HepG2 (cell line): ENCODE measurements at regions not wholly inside any gene's neighbourhood (a gene's known extent, or its start where the extent isn't known, plus 50 kb on each side); places are given as distances from the start of the nearest gene placed in this dataset.

ENCODE experiments used
- ATAC-seq: fragments of 200-7000 bp; cut with Tn5 transposase; 3 replicates; pipeline ENCODE4 v1.9.1; 2020; ENCODE audit warnings: mild to moderate bottlenecking, moderate library complexity
- BruUV-seq: library from RNA; stranded (reverse); fragments of 400-500 nt; replicated peaks from 2 replicates; lab custom pipeline; 2021; lab: Mats Ljungman, UMichigan
- CTCF ChIA-PET: fragments of 300-600 bp; formaldehyde crosslinking; extraction: SDS; loops from one replicate; lab custom pipeline; 2021; ENCODE audit warnings: low total read pairs, inconsistent platforms, low intra/inter-chr PET ratio; lab: Yijun Ruan, JAX
- POLR2A ChIA-PET: fragments of 350-600 bp; sonication (Branson Sonifier 250); formaldehyde crosslinking; loops from one replicate; lab custom pipeline; 2020; ENCODE audit warnings: antibody characterized with exemption, inconsistent platforms; lab: Yijun Ruan, JAX
- DNase-seq: peaks from one replicate; pipeline ENCODE4 v3.0.0-alpha.2; 2015; ENCODE audit warnings: low spot score
- FAIRE-seq: peaks from 3 replicates; lab custom pipeline; 2011; peaks lifted over from hg19 to GRCh38; lab: Jason Lieb, UNC
- H2AFZ ChIP-seq: one replicate; pipeline ENCODE4 v1.6.1; 2011; ENCODE audit warnings: low read length, inconsistent platforms
- H3K27ac ChIP-seq: fragments of 300-600 bp; 3 replicates; pipeline ENCODE4 v1.8.0; 2011; ENCODE audit warnings: mixed run types, mild to moderate bottlenecking, mixed read lengths, low read length, inconsistent platforms; ENCODE audit not compliant: insufficient read depth; ENCODE audit errors: extremely low read length
- H3K27me3 ChIP-seq, 2 experiments: fragments of 200-600 bp in 1 of 2; 2 replicates in 1 of 2; 3 replicates in 1 of 2; pipeline versions ENCODE4 v1.6.0 to v1.8.0; 2011; ENCODE audit warnings: low read length in 2 of 2, mild to moderate bottlenecking in 2 of 2, moderate library complexity in 2 of 2, inconsistent platforms in 1 of 2; ENCODE audit not compliant: insufficient read depth in 2 of 2, control insufficient read depth in 1 of 2
- H3K36me3 ChIP-seq, 2 experiments: fragments of 200-600 bp in 1 of 2; replicated peaks in 1 of 2; 2 replicates in 1 of 2; 3 replicates in 1 of 2; pipeline versions ENCODE4 v1.5.1 to v1.8.0; 2011; ENCODE audit warnings: low read length in 2 of 2, inconsistent platforms in 1 of 2; ENCODE audit not compliant: insufficient read depth in 2 of 2, control insufficient read depth in 1 of 2
- H3K4me1 ChIP-seq: 2 replicates; pipeline ENCODE4 v1.5.1; 2012; ENCODE audit warnings: low read length, inconsistent platforms; ENCODE audit not compliant: insufficient read depth
- H3K4me2 ChIP-seq: 2 replicates; pipeline ENCODE4 v1.6.0; 2011; ENCODE audit warnings: low read depth, low read length, inconsistent platforms
- H3K4me3 ChIP-seq, 3 experiments: fragments of 200-600 bp in 1 of 3; sonication (generic), shearing (Covaris generic) in 1 of 3; replicated peaks in 1 of 3; 2 replicates each; pipeline ENCODE4 v1.5.1; 2011 to 2016; ENCODE audit warnings: low read length in 3 of 3, inconsistent platforms in 2 of 3, low read depth in 2 of 3, mild to moderate bottlenecking in 2 of 3, control low read depth in 1 of 3, mixed read lengths in 1 of 3; ENCODE audit not compliant: insufficient read depth in 1 of 3
- H3K79me2 ChIP-seq: one replicate; pipeline ENCODE4 v1.6.1; 2011; ENCODE audit warnings: low read length, inconsistent platforms; ENCODE audit not compliant: insufficient read depth
- H3K9ac ChIP-seq: 2 replicates; pipeline ENCODE4 v1.6.0; 2011; ENCODE audit warnings: mild to moderate bottlenecking, low read depth, low read length, inconsistent platforms; ENCODE audit not compliant: insufficient read depth
- H3K9me3 ChIP-seq: 2 replicates; pipeline ENCODE4 v1.5.1; 2012; ENCODE audit warnings: mild to moderate bottlenecking, low read length
- H4K20me1 ChIP-seq: 2 replicates; pipeline ENCODE4 v1.6.0; 2011; ENCODE audit warnings: inconsistent platforms, mild to moderate bottlenecking, low read length, moderate library complexity; ENCODE audit not compliant: insufficient read depth
- ATM ChIP-seq: fragments of 450-650 bp; IDR thresholded peaks from 2 replicates; pipeline ENCODE4 v1.7.1; 2017; ENCODE audit warnings: mild to moderate bottlenecking, borderline replicate concordance
- CBX5 ChIP-seq: sonication (generic); formaldehyde crosslinking; IDR thresholded peaks from 2 replicates; pipeline ENCODE4 v1.4.0; 2020; ENCODE audit warnings: missing genetic modification reagents, borderline replicate concordance
- MTA1 ChIP-seq: sonication (generic); formaldehyde crosslinking; IDR thresholded peaks from 2 replicates; pipeline ENCODE4 v1.4.0; 2020; ENCODE audit warnings: missing genetic modification reagents, mild to moderate bottlenecking, borderline replicate concordance
- NR1H2 ChIP-seq: sonication (generic); formaldehyde crosslinking; IDR thresholded peaks from 2 replicates; pipeline ENCODE4 v1.8.1; 2022; ENCODE audit warnings: low read depth, missing genetic modification reagents, borderline replicate concordance
- SALL2 ChIP-seq: sonication (generic); formaldehyde crosslinking; IDR thresholded peaks from 2 replicates; pipeline ENCODE4 v1.8.1; 2023; ENCODE audit warnings: mild to moderate bottlenecking, missing genetic modification reagents, inconsistent platforms
- TARDBP ChIP-seq: sonication (generic); formaldehyde crosslinking; IDR thresholded peaks from 2 replicates; pipeline ENCODE4 v1.8.0; 2022; ENCODE audit warnings: mild to moderate bottlenecking, missing genetic modification reagents
- ZNF180 ChIP-seq: sonication (generic); formaldehyde crosslinking; IDR thresholded peaks from 2 replicates; pipeline ENCODE4 v1.4.0; 2020; ENCODE audit warnings: low read depth, missing genetic modification reagents, borderline replicate concordance
- ZNF317 ChIP-seq: sonication (generic); formaldehyde crosslinking; IDR thresholded peaks from 2 replicates; pipeline ENCODE4 v1.5.0; 2020; ENCODE audit warnings: mild to moderate bottlenecking, missing genetic modification reagents
- ZNF550 ChIP-seq: sonication (generic); formaldehyde crosslinking; IDR thresholded peaks from 2 replicates; pipeline ENCODE4 v1.4.0; 2020; ENCODE audit warnings: mild to moderate bottlenecking, missing genetic modification reagents, borderline replicate concordance
- ZNF75D ChIP-seq: sonication (generic); formaldehyde crosslinking; IDR thresholded peaks from 2 replicates; pipeline ENCODE4 v1.8.1; 2023; ENCODE audit warnings: missing genetic modification reagents, mild to moderate bottlenecking, borderline replicate concordance
- ZNF781 ChIP-seq: sonication (generic); formaldehyde crosslinking; IDR thresholded peaks from 2 replicates; pipeline ENCODE4 v1.5.1; 2020; ENCODE audit warnings: borderline replicate concordance, mild to moderate bottlenecking, missing genetic modification reagents; ENCODE audit errors: not compliant biosample characterization
- in situ Hi-C: cut with HindIII; loops from 2 replicates; pipeline ENCODE4 v1.10.0; 2017; ENCODE audit warnings: low pct_unique_long_range_greater_than_20kb; ENCODE audit not compliant: extremely low pct_ligation_motif_present
- intact Hi-C: fragments of 100-400 bp; cut with micrococcal nuclease; formaldehyde crosslinking; loops from one replicate; pipeline ENCODE4 v1.10.0; 2022; ENCODE audit not compliant: unreplicated experiment
- TF ChIP-seq, protein P1 (sequence below): sonication (generic); formaldehyde crosslinking; IDR thresholded peaks from 2 replicates; pipeline ENCODE4 v1.4.0; 2020; ENCODE audit warnings: missing genetic modification reagents, borderline replicate concordance
- TF ChIP-seq, protein P2 (sequence below), 2 experiments: fragments of 450-650 bp in 1 of 2; sonication (generic) in 1 of 2; formaldehyde crosslinking; IDR thresholded peaks; 2 replicates each; pipeline versions ENCODE4 v1.5.0 to v1.8.0; 2020 to 2022; ENCODE audit warnings: mild to moderate bottlenecking in 1 of 2, missing genetic modification reagents in 1 of 2
- TF ChIP-seq, protein P3 (sequence below): sonication (generic); IDR thresholded peaks from 2 replicates; pipeline ENCODE4 v1.6.1; 2016; ENCODE audit warnings: low read depth, borderline replicate concordance
- TF ChIP-seq, protein P4 (sequence below): sonication (generic); formaldehyde crosslinking; IDR thresholded peaks from 2 replicates; pipeline ENCODE4 v1.8.0; 2023; ENCODE audit warnings: mild to moderate bottlenecking, missing genetic modification reagents
- TF ChIP-seq, protein P5 (sequence below): conservative IDR thresholded peaks from 2 replicates; pipeline ENCODE4 v1.6.1; 2018; ENCODE audit warnings: missing genetic modification reagents

DNA sequence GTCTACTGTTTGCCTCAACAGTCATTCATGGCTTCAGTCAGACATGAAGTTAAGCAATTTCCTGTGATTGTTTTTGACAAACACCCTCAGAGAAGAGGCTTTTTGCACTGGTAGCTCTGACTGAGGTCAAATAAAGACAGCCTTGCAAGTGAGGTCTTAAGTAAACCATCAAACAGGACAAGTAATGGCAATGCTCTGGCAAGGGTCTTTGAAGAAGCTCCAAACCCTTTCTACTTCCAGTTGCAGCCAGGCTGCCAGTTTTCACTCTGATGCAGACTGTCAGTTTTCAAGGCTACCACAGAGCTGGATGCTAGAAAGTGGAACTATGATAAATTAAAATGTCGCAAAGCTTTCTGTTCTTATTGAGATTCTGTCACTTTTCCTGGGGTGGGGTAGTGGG is 421.5 kb upstream of the PTGER4 start (continued):
- TF ChIP-seq, protein P1, sequence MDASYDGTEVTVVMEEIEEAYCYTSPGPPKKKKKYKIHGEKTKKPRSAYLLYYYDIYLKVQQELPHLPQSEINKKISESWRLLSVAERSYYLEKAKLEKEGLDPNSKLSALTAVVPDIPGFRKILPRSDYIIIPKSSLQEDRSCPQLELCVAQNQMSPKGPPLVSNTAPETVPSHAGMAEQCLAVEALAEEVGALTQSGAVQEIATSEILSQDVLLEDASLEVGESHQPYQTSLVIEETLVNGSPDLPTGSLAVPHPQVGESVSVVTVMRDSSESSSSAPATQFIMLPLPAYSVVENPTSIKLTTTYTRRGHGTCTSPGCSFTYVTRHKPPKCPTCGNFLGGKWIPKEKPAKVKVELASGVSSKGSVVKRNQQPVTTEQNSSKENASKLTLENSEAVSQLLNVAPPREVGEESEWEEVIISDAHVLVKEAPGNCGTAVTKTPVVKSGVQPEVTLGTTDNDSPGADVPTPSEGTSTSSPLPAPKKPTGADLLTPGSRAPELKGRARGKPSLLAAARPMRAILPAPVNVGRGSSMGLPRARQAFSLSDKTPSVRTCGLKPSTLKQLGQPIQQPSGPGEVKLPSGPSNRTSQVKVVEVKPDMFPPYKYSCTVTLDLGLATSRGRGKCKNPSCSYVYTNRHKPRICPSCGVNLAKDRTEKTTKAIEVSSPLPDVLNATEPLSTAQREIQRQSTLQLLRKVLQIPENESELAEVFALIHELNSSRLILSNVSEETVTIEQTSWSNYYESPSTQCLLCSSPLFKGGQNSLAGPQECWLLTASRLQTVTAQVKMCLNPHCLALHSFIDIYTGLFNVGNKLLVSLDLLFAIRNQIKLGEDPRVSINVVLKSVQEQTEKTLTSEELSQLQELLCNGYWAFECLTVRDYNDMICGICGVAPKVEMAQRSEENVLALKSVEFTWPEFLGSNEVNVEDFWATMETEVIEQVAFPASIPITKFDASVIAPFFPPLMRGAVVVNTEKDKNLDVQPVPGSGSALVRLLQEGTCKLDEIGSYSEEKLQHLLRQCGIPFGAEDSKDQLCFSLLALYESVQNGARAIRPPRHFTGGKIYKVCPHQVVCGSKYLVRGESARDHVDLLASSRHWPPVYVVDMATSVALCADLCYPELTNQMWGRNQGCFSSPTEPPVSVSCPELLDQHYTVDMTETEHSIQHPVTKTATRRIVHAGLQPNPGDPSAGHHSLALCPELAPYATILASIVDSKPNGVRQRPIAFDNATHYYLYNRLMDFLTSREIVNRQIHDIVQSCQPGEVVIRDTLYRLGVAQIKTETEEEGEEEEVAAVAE (CRISPR knock-in tag), result no peak
- TF ChIP-seq TARDBP (CRISPR knock-in tag) (no peak), ZNF180 (CRISPR knock-in tag) (no peak)
- TF ChIP-seq, protein P2, sequence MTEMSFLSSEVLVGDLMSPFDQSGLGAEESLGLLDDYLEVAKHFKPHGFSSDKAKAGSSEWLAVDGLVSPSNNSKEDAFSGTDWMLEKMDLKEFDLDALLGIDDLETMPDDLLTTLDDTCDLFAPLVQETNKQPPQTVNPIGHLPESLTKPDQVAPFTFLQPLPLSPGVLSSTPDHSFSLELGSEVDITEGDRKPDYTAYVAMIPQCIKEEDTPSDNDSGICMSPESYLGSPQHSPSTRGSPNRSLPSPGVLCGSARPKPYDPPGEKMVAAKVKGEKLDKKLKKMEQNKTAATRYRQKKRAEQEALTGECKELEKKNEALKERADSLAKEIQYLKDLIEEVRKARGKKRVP (CRISPR knock-in tag; IDR thresholded peaks at IDR 0.05), result no peak

DNA sequence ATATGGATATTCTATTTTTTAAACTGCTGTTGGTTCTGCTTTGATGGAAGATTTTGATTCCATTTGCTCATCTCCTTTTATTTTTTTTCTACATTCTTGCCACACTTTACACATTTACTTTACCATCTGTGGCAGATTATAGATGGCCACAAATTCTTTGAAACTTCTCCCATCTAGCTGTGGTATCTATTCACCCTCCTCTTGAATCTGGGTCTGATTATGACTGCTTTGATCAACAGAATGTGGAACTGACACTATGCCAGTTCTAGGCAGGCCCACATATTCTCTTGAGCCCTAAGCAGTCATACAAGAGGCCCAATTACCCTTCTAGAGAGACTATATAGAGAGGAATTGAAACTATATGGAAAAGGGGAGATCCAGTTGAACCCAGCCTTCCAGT is 439.0 kb upstream of the PTGER4 start:
- H3K79me2 ChIP-seq, result no peaks in the 10 kb centered on the region
- H3K9me3 ChIP-seq, result peaks cover 49% of the 10 kb centered on the region
- H3K27ac ChIP-seq, result no peak overlapping the region
- ChIA-PET POLR2A (no interaction called here), CTCF (no interaction called here)
- no peak overlapping the region for H3K4me2 ChIP-seq
- FAIRE-seq (no peak), DNase-seq (no peak), ATAC-seq (no peak)
- intact Hi-C loops (no loop called here), in situ Hi-C loops (no loop called here)
- no peak overlapping the region for H3K9ac ChIP-seq
- no peak overlapping the region for H2AFZ ChIP-seq
- H3K4me1 ChIP-seq, result no peaks in the 10 kb centered on the region
- H3K4me3 ChIP-seq, result no peak overlapping the region
- no peaks in the 10 kb centered on the region for H3K27me3 ChIP-seq
- no peaks in the 10 kb centered on the region for H3K36me3 ChIP-seq
- no TSS peak for BruUV-seq
- H4K20me1 ChIP-seq, result no peaks in the 10 kb centered on the region
- TF ChIP-seq, protein P3, sequence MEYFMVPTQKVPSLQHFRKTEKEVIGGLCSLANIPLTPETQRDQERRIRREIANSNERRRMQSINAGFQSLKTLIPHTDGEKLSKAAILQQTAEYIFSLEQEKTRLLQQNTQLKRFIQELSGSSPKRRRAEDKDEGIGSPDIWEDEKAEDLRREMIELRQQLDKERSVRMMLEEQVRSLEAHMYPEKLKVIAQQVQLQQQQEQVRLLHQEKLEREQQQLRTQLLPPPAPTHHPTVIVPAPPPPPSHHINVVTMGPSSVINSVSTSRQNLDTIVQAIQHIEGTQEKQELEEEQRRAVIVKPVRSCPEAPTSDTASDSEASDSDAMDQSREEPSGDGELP, result no peak
- TF ChIP-seq ZNF550 (CRISPR knock-in tag) (no peak), ATM (no peak), ZNF75D (no peak), ZNF317 (CRISPR knock-in tag) (no peak), CBX5 (CRISPR knock-in tag) (no peak), NR1H2 (CRISPR knock-in tag) (no peak), ZNF781 (CRISPR knock-in tag) (no peak), MTA1 (CRISPR knock-in tag) (no peak), SALL2 (CRISPR knock-in tag) (no peak)
- TF ChIP-seq, protein P4, sequence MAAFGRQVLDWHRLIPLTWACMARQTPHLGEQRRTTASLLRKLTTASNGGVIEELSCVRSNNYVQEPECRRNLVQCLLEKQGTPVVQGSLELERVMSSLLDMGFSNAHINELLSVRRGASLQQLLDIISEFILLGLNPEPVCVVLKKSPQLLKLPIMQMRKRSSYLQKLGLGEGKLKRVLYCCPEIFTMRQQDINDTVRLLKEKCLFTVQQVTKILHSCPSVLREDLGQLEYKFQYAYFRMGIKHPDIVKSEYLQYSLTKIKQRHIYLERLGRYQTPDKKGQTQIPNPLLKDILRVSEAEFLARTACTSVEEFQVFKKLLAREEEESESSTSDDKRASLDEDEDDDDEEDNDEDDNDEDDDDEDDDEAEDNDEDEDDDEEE (CRISPR knock-in tag), result no peak
- TF ChIP-seq, protein P5, sequence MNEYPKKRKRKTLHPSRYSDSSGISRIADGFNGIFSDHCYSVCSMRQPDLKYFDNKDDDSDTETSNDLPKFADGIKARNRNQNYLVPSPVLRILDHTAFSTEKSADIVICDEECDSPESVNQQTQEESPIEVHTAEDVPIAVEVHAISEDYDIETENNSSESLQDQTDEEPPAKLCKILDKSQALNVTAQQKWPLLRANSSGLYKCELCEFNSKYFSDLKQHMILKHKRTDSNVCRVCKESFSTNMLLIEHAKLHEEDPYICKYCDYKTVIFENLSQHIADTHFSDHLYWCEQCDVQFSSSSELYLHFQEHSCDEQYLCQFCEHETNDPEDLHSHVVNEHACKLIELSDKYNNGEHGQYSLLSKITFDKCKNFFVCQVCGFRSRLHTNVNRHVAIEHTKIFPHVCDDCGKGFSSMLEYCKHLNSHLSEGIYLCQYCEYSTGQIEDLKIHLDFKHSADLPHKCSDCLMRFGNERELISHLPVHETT (CRISPR knock-in tag), result no peak
